ENCODE measurements at regions not wholly inside any gene's neighbourhood (a gene's known extent, or its start where the extent isn't known, plus 50 kb on each side); places are given as distances from the start of the nearest gene placed in this dataset.
"Not testable (repeated sequence)": the region's sequence is repeated elsewhere in the genome, so short reads cannot be mapped to it uniquely, and the experiment has no call there.

GRCh38 chr5:143596824-143597223 lies 193.3 kb upstream of the NR3C1 start:
- no peak for FAIRE-seq
- TF ChIP-seq POLR2A (IDR thresholded peaks at IDR 0.05; ENCODE audit: low read depth, low read length): no peak
- no peak for DNase-seq (ENCODE audit: insufficient read length, low spot score)

GRCh38 chr5:143594902-143595818 lies 191.7 kb upstream of the NR3C1 start:
- TF ChIP-seq POLR2A (IDR thresholded peaks at IDR 0.05; ENCODE audit: low read depth, low read length): no peak
- FAIRE-seq (no peak), DNase-seq (ENCODE audit: insufficient read length, low spot score) (no peak)

GRCh38 chr5:143593723-143594122 lies 190.2 kb upstream of the NR3C1 start:
- no peak for TF ChIP-seq POLR2A (IDR thresholded peaks at IDR 0.05; ENCODE audit: low read depth, low read length)
- no peak for FAIRE-seq
- no peak for DNase-seq (ENCODE audit: insufficient read length, low spot score)

DNA sequence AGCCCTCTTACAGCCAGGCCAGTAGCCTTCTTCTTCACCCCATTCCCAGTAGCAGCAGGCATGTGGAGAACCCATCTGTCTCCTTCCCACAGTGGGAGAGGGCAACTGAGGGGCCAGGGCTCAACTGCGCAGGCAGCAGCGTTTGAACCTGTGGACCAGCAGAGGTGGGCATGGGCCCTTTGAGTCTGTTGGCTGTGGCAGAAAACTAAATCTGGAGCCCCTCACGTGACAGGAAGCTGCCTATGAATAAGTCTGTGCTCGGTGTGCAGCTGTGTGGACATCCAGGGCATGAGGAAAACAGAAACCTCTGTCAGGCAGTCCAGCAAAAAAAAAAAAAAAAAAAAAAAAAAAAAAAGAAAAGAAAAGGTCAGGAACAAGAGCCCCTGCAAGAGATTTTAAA lies 189.2 kb upstream of the NR3C1 start:
- TF ChIP-seq POLR2A (IDR thresholded peaks at IDR 0.05; ENCODE audit: low read depth, low read length): no peak
- DNase-seq (ENCODE audit: insufficient read length, low spot score) (no peak), FAIRE-seq (no peak)

DNA sequence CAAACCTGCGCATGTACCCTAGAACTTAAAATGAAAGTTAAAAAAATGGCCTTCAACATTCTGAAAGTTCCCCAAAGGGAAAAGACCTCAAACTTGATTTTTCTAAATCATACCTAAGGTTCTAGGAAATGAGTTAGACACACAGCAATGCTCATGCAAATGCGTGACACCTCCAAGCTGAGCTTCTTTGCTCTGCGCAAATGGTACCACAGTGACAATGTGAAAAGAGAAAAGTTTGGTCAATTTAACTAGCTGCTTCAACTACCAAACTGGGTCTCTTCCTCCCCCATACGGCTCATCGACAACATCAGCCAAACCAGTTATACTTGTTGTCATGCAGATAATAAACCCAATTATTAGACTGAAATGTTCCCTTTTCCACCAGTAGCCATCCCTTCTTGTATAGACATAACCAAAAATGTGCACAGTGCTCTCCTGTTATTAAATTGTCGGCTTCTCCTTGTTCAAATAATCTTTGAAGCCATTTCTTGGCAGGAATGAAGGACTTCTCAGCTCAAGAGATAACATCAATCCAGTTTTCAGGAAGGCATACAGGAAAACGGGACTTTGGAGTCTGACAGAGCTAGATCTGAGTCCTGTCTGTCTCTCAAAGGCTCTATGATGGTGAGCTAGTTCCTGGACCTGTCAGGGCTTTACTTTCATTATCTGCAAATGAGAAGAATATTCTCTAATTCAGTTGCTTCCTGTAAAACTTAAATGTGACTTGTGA lies 185.6 kb upstream of the NR3C1 start:
- no peak for TF ChIP-seq POLR2A (IDR thresholded peaks at IDR 0.05; ENCODE audit: low read depth, low read length)
- DNase-seq (ENCODE audit: insufficient read length, low spot score) (no peak), FAIRE-seq (no peak)

GRCh38 chr5:143588121-143588520 lies 184.6 kb upstream of the NR3C1 start:
- DNase-seq (ENCODE audit: insufficient read length, low spot score); FAIRE-seq: not testable (repeated sequence)

- TF ChIP-seq POLR2A (IDR thresholded peaks at IDR 0.05; ENCODE audit: low read depth, low read length): no peak
- FAIRE-seq: no peak
- DNase-seq (ENCODE audit: insufficient read length, low spot score): no peak
These were observed 183.4 kb upstream of the NR3C1 start for GRCh38 chr5:143586781-143587362.

- no peak for DNase-seq (ENCODE audit: insufficient read length, low spot score)
- no peak for FAIRE-seq
- no peak for TF ChIP-seq POLR2A (IDR thresholded peaks at IDR 0.05; ENCODE audit: low read depth, low read length)
These were observed 182.5 kb upstream of the NR3C1 start for GRCh38 chr5:143585970-143586369.

GRCh38 chr5:143583409-143583808 lies 179.9 kb upstream of the NR3C1 start:
- no peak for FAIRE-seq
- no peak for TF ChIP-seq POLR2A (IDR thresholded peaks at IDR 0.05; ENCODE audit: low read depth, low read length)
- no peak for DNase-seq (ENCODE audit: insufficient read length, low spot score)

DNA sequence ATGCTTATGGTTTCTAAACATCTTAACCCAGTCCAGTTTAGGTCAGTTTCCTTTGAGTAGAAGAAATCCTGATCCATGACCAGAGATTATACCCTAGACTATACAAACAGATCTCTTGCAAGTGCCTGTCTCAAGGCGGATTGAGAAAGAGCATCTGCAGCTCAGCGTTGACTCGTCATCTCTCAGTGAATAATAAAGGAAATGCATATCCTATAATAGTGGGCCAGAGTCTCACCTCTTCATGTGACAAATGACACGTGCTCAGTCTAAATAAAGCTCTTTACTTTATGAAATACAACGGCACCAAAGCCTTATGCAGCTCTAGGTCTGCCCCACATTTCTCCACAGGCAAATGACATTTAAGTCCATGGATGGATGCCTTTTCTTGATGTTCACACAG lies 179.4 kb upstream of the NR3C1 start:
- DNase-seq (ENCODE audit: insufficient read length, low spot score) (no peak), FAIRE-seq (peak; percentile 61)

GRCh38 chr5:143582176-143582575 lies 178.7 kb upstream of the NR3C1 start:
- FAIRE-seq (no peak), DNase-seq (ENCODE audit: insufficient read length, low spot score) (no peak)
- no peak for TF ChIP-seq POLR2A (IDR thresholded peaks at IDR 0.05; ENCODE audit: low read depth, low read length)

More for the DNA sequence above, 179.4 kb upstream of the NR3C1 start:
- no peak for TF ChIP-seq POLR2A (IDR thresholded peaks at IDR 0.05; ENCODE audit: low read depth, low read length)

DNA sequence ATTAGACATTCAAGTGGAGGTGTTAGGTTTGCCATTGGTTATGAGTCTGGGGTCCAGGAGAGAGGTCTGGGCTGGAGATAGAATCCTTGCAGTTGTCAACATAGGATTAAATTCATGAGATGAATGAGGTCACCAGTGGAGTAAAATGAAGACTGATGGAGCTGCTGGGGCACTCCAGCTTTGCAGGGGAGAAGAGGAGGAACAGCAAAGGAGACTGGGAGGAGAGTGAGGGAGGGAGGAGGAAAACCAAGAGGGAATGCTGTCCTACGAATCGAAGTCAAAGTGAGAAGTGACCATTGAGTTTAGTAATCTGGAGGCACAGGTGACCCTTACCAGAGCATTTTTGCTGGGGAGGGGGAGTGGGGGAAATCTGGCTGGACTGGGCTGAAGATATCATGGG lies 178.2 kb upstream of the NR3C1 start:
- no peak for TF ChIP-seq POLR2A (IDR thresholded peaks at IDR 0.05; ENCODE audit: low read depth, low read length)
- DNase-seq (ENCODE audit: insufficient read length, low spot score) (no peak), FAIRE-seq (no peak)

- FAIRE-seq (no peak), DNase-seq (ENCODE audit: insufficient read length, low spot score) (no peak)
- TF ChIP-seq POLR2A (IDR thresholded peaks at IDR 0.05; ENCODE audit: low read depth, low read length): no peak
These were observed 177.7 kb upstream of the NR3C1 start for GRCh38 chr5:143581147-143581546.

GRCh38 chr5:143576711-143577484 lies 173.4 kb upstream of the NR3C1 start:
- DNase-seq (ENCODE audit: insufficient read length, low spot score) (no peak), FAIRE-seq (no peak)
- TF ChIP-seq POLR2A (IDR thresholded peaks at IDR 0.05; ENCODE audit: low read depth, low read length): no peak
